Esophagus muscularis mucosa (tissue), 4 donors: ENCODE measurements at regions not wholly inside any gene's neighbourhood (a gene's known extent, or its start where the extent isn't known, plus 50 kb on each side); places are given as distances from the start of the nearest gene placed in this dataset.

ENCODE experiments used
- DNase-seq: peaks from one replicate; pipeline ENCODE4 v3.0.0-alpha.2; 2017; ENCODE audit errors: extremely low spot score
- H3K27ac ChIP-seq, 4 donors: fragments of 200-600 bp; sonication (generic); replicated peaks in 1 of 4; 1 replicate in 3 of 4; 2 replicates in 1 of 4; pipeline ENCODE4 v1.5.1; 2016 to 2019; ENCODE audit warnings: mild to moderate bottlenecking in 1 of 4
- H3K27me3 ChIP-seq, 4 donors: fragments of 200-600 bp; sonication (generic); one replicate each; pipeline versions ENCODE4 v1.5.1 to v1.6.0; 2016 to 2019
- H3K36me3 ChIP-seq, 4 donors: fragments of 200-600 bp; sonication (generic); one replicate each; pipeline ENCODE4 v1.5.1; 2016 to 2019
- H3K4me1 ChIP-seq, 4 donors: fragments of 200-600 bp; sonication (generic); one replicate each; pipeline ENCODE4 v1.5.1; 2016 to 2019
- H3K4me3 ChIP-seq, 4 donors: fragments of 200-600 bp; sonication (generic); 1 replicate in 2 of 4; 2 replicates in 2 of 4; pipeline ENCODE4 v1.5.1; 2016 to 2019; ENCODE audit warnings: mild to moderate bottlenecking in 4 of 4, moderate library complexity in 1 of 4
- H3K9me3 ChIP-seq, 4 donors: fragments of 200-600 bp; sonication (generic); 1 replicate in 3 of 4; 2 replicates in 1 of 4; pipeline ENCODE4 v1.5.1; 2016 to 2019
- CTCF ChIP-seq, 3 experiments: fragments of 200-600 bp in 2 of 3; fragments of 450-650 bp in 1 of 3; sonication (generic) in 2 of 3; IDR thresholded peaks; one replicate each; pipeline ENCODE4 v1.5.1; 2017 to 2019; ENCODE audit warnings: antibody characterized with exemption in 3 of 3, mild to moderate bottlenecking in 2 of 3, moderate library complexity in 1 of 3
- EP300 ChIP-seq: sonication (generic); formaldehyde crosslinking; IDR thresholded peaks from one replicate; pipeline ENCODE4 v1.6.1; 2017; ENCODE audit warnings: antibody characterized with exemption
- POLR2A ChIP-seq: fragments of 450-650 bp; IDR thresholded peaks from one replicate; pipeline ENCODE4 v1.6.1; 2017; ENCODE audit warnings: antibody characterized with exemption, moderate library complexity, mild to moderate bottlenecking, low read depth
- POLR2AphosphoS5 ChIP-seq, 2 donors: sonication (generic); formaldehyde crosslinking; IDR thresholded peaks; one replicate each; pipeline ENCODE4 v1.6.1; 2017; ENCODE audit warnings: antibody characterized with exemption in 2 of 2
- WGBS: methylation state at CpG from one replicate; pipeline ENCODE4 v1.1.5; 2018; 5-methylcytosine and 5-hydroxymethylcytosine counted together
- intact Hi-C: fragments of 100-400 bp; cut with DNase I; formaldehyde crosslinking; loops from one replicate; pipeline ENCODE4 v1.15.1; 2023

GRCh38 chr5:145557345-145557744 lies 277.8 kb downstream of the PRELID2 start:
- Histone ChIP-seq H3K4me1 (no peaks in the 10 kb centered on the region), H3K27ac (no peak overlapping the region), H3K4me3 (no peak overlapping the region), H3K27me3 (no peaks in the 10 kb centered on the region), H3K9me3 (no peaks in the 10 kb centered on the region), H3K36me3 (no peaks in the 10 kb centered on the region)
- intact Hi-C loops: no loop called here
- DNase-seq: no peak
- WGBS: 88% methylated on average over 1 of the region's 1 CpG
- no peak for TF ChIP-seq POLR2A

- no peaks in the 10 kb centered on the region for H3K36me3 ChIP-seq
- H3K9me3 ChIP-seq: no peaks in the 10 kb centered on the region
- no peak overlapping the region for H3K4me3 ChIP-seq
- H3K4me1 ChIP-seq: no peaks in the 10 kb centered on the region
- intact Hi-C loops: no loop called here
- DNase-seq: no peak
- H3K27me3 ChIP-seq: no peaks in the 10 kb centered on the region
- TF ChIP-seq EP300 (no peak), POLR2A (no peak), POLR2AphosphoS5 (IDR thresholded peaks at IDR 0.05) (no peak), CTCF (IDR thresholded peaks at IDR 0.05) (no peak)
- H3K27ac ChIP-seq: no peak overlapping the region
Measured at GRCh38 chr5:145554399-145554798, 280.7 kb downstream of the PRELID2 start.

GRCh38 chr5:145553177-145553576 lies 282.0 kb downstream of the PRELID2 start:
- H3K36me3 ChIP-seq: no peaks in the 10 kb centered on the region
- no peaks in the 10 kb centered on the region for H3K9me3 ChIP-seq
- WGBS: 98% methylated on average over 2 of the region's 2 CpGs
- no peaks in the 10 kb centered on the region for H3K27me3 ChIP-seq
- DNase-seq: no peak
- intact Hi-C loops: no loop called here
- H3K27ac ChIP-seq: no peak overlapping the region
- no peaks in the 10 kb centered on the region for H3K4me1 ChIP-seq
- TF ChIP-seq POLR2AphosphoS5 (IDR thresholded peaks at IDR 0.05) (no peak), POLR2A (no peak), CTCF (IDR thresholded peaks at IDR 0.05) (no peak), EP300 (no peak)
- no peak overlapping the region for H3K4me3 ChIP-seq

- TF ChIP-seq POLR2A (no peak), POLR2AphosphoS5 (IDR thresholded peaks at IDR 0.05) (no peak), EP300 (no peak), CTCF (IDR thresholded peaks at IDR 0.05) (no peak)
- no peaks in the 10 kb centered on the region for H3K9me3 ChIP-seq
- 100% methylated on average over 1 of the region's 1 CpG for WGBS
- H3K4me3 ChIP-seq: no peak overlapping the region
- no peak for DNase-seq
- H3K36me3 ChIP-seq: no peaks in the 10 kb centered on the region
- intact Hi-C loops: no loop called here
- no peak overlapping the region for H3K27ac ChIP-seq
- no peaks in the 10 kb centered on the region for H3K27me3 ChIP-seq
- H3K4me1 ChIP-seq: no peaks in the 10 kb centered on the region
Measured at GRCh38 chr5:145551714-145552113, 283.4 kb downstream of the PRELID2 start.

GRCh38 chr5:145548097-145548496 lies 287.0 kb downstream of the PRELID2 start:
- Histone ChIP-seq H3K9me3 (no peaks in the 10 kb centered on the region), H3K36me3 (no peaks in the 10 kb centered on the region), H3K27me3 (no peaks in the 10 kb centered on the region), H3K4me3 (no peak overlapping the region), H3K27ac (no peak overlapping the region), H3K4me1 (no peaks in the 10 kb centered on the region)
- no peak for TF ChIP-seq POLR2AphosphoS5 (IDR thresholded peaks at IDR 0.05)
- DNase-seq: no peak
- intact Hi-C loops: no loop called here

GRCh38 chr5:145544401-145544800 lies 290.7 kb downstream of the PRELID2 start:
- TF ChIP-seq POLR2AphosphoS5 (IDR thresholded peaks at IDR 0.05): no peak
- intact Hi-C loops: no loop called here

More at GRCh38 chr5:145544401-145544800, 290.7 kb downstream of the PRELID2 start:
- DNase-seq: no peak
- no peak overlapping the region for H3K27ac ChIP-seq
- no peaks in the 10 kb centered on the region for H3K4me1 ChIP-seq
- H3K36me3 ChIP-seq: no peaks in the 10 kb centered on the region
- H3K9me3 ChIP-seq: no peaks in the 10 kb centered on the region
- H3K27me3 ChIP-seq: no peaks in the 10 kb centered on the region
- H3K4me3 ChIP-seq: no peak overlapping the region
